HL-60 (cell line): ENCODE measurements at regions not wholly inside any gene's neighbourhood (a gene's known extent, or its start where the extent isn't known, plus 50 kb on each side); places are given as distances from the start of the nearest gene placed in this dataset.

Experiments used
- DNase-seq, 2 experiments: peaks; one replicate each; pipeline ENCODE4 v3.0.0-alpha.2; 2010 to 2020; ENCODE audit warnings: low read depth in 1 of 2, low spot score in 1 of 2
- H3K27ac ChIP-seq: fragments of 250-450 bp; sonication (Bioruptor Pico); replicated peaks from 2 replicates; pipeline ENCODE4 v1.5.1; 2020; ENCODE audit warnings: mild to moderate bottlenecking, moderate library complexity
- H3K27me3 ChIP-seq: fragments of 250-450 bp; sonication (Bioruptor Pico); 2 replicates; pipeline ENCODE4 v1.5.1; 2021; ENCODE audit warnings: mild to moderate bottlenecking, moderate library complexity; ENCODE audit not compliant: insufficient read depth, poor library complexity, severe bottlenecking
- H3K4me3 ChIP-seq: replicated peaks from 2 replicates; pipeline ENCODE4 v1.5.1; 2011; ENCODE audit warnings: mild to moderate bottlenecking, control low read depth, low read length; ENCODE audit not compliant: insufficient read depth
- GABPA ChIP-seq: IDR thresholded peaks from 2 replicates; pipeline ENCODE4 v1.6.1; 2012; ENCODE audit warnings: low read depth
- POLR2AphosphoS5 ChIP-seq: IDR thresholded peaks from 2 replicates; pipeline ENCODE4 v1.6.1; 2012; ENCODE audit warnings: low read depth
- SPI1 ChIP-seq: IDR thresholded peaks from 2 replicates; pipeline ENCODE4 v1.6.1; 2012; ENCODE audit warnings: low read depth, mild to moderate bottlenecking, borderline replicate concordance
- TF ChIP-seq, protein P1 (sequence below): IDR thresholded peaks from 2 replicates; pipeline ENCODE4 v1.6.1; 2012; ENCODE audit warnings: low read depth; ENCODE audit not compliant: insufficient replicate concordance
- TF ChIP-seq, protein P2 (sequence below): IDR thresholded peaks from one replicate; pipeline ENCODE4 v1.5.1; 2011; ENCODE audit warnings: low read length, control low read depth, inconsistent platforms; ENCODE audit not compliant: insufficient read depth

DNA sequence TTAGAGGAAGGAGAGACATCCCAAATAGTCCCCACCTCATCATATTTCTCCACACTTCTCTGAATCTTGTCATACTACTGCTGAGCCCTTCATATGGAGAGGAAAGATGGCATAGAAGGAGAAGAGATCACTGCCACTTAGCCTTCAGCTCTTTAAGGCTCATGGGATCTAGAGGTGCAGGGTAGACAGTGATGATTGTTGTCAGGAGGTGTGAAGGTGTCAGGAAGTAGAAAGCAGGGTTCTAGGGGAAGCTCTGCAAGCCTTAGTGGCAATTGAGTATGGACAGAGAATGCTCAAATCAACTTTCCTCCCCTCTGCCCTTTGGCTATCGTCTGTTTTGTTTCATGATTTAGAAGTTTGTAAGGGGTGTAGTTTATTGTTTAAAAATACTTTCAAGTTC lies 505.7 kb downstream of the ZNF608 start:
- Histone ChIP-seq H3K27me3 (no peaks in the 10 kb centered on the region), H3K4me3 (no peak overlapping the region), H3K27ac (no peak overlapping the region)
- TF ChIP-seq POLR2AphosphoS5: no peak
- TF ChIP-seq, protein P1, sequence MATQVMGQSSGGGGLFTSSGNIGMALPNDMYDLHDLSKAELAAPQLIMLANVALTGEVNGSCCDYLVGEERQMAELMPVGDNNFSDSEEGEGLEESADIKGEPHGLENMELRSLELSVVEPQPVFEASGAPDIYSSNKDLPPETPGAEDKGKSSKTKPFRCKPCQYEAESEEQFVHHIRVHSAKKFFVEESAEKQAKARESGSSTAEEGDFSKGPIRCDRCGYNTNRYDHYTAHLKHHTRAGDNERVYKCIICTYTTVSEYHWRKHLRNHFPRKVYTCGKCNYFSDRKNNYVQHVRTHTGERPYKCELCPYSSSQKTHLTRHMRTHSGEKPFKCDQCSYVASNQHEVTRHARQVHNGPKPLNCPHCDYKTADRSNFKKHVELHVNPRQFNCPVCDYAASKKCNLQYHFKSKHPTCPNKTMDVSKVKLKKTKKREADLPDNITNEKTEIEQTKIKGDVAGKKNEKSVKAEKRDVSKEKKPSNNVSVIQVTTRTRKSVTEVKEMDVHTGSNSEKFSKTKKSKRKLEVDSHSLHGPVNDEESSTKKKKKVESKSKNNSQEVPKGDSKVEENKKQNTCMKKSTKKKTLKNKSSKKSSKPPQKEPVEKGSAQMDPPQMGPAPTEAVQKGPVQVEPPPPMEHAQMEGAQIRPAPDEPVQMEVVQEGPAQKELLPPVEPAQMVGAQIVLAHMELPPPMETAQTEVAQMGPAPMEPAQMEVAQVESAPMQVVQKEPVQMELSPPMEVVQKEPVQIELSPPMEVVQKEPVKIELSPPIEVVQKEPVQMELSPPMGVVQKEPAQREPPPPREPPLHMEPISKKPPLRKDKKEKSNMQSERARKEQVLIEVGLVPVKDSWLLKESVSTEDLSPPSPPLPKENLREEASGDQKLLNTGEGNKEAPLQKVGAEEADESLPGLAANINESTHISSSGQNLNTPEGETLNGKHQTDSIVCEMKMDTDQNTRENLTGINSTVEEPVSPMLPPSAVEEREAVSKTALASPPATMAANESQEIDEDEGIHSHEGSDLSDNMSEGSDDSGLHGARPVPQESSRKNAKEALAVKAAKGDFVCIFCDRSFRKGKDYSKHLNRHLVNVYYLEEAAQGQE: no peak
- no peak for TF ChIP-seq SPI1
- TF ChIP-seq, protein P2, sequence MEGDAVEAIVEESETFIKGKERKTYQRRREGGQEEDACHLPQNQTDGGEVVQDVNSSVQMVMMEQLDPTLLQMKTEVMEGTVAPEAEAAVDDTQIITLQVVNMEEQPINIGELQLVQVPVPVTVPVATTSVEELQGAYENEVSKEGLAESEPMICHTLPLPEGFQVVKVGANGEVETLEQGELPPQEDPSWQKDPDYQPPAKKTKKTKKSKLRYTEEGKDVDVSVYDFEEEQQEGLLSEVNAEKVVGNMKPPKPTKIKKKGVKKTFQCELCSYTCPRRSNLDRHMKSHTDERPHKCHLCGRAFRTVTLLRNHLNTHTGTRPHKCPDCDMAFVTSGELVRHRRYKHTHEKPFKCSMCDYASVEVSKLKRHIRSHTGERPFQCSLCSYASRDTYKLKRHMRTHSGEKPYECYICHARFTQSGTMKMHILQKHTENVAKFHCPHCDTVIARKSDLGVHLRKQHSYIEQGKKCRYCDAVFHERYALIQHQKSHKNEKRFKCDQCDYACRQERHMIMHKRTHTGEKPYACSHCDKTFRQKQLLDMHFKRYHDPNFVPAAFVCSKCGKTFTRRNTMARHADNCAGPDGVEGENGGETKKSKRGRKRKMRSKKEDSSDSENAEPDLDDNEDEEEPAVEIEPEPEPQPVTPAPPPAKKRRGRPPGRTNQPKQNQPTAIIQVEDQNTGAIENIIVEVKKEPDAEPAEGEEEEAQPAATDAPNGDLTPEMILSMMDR: no peak
- no peak for TF ChIP-seq GABPA
- no peak for DNase-seq

DNA sequence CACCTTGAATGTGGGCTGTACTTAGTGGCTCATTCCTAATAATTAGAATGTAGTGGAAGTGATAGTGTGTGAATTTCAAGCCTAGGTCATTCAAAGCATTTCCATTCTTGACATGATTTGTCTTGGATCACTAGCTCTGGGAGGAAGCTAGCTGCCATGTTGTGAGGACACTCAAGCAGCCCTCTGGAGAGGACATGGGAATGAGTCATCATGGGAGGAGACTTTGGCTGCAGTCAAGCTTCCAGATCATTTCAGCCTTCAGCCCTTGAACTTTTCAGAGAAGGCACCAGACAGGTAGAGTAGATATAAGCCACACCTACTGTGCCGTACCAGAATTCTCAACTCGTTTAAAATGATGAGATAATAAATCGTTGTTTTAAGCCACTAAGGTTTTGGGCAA lies 506.9 kb downstream of the ZNF608 start:
- no peak overlapping the region for H3K4me3 ChIP-seq
- H3K27me3 ChIP-seq: no peaks in the 10 kb centered on the region
- no peak for DNase-seq
- TF ChIP-seq GABPA (no peak), SPI1 (no peak)
- TF ChIP-seq, protein P1: no peak
- no peak overlapping the region for H3K27ac ChIP-seq

DNA sequence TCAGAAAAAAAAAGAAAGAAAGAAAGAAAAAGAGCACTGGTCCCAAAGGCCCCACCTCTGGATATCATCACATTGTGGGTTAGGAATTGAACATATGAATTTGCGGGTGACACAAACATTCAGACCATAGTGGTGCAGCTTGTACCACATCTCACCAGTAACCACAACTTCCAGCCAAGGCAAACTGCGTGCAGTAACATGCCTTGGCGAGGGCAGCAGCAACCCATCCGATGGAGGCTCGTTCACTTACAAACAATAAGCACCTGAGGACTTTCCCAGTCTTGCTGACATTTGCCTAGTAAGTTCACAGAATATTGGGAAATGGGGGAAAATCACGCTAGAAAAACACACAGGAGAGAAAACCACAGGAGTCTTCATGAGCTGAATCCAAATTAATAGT lies 508.1 kb downstream of the ZNF608 start:
- DNase-seq: no peak
- Histone ChIP-seq H3K27me3 (no peaks in the 10 kb centered on the region), H3K4me3 (no peak overlapping the region), H3K27ac (no peak overlapping the region)
- TF ChIP-seq SPI1 (no peak), GABPA (no peak), POLR2AphosphoS5 (no peak)
- TF ChIP-seq, protein P2: no peak
- TF ChIP-seq, protein P1: no peak
